Fibroblast of lung (primary cell): ENCODE measurements at regions not wholly inside any gene's neighbourhood (a gene's known extent, or its start where the extent isn't known, plus 50 kb on each side); places are given as distances from the start of the nearest gene placed in this dataset.

Source experiments
- DNase-seq, 2 donors: peaks; one replicate each; pipeline versions ENCODE4 v3.0.0 to v3.0.0-alpha.2; 2010; ENCODE audit warnings: low read depth in 2 of 2
- H2AFZ ChIP-seq: 2 replicates; pipeline ENCODE4 v1.5.1; 2012; ENCODE audit warnings: low read length, control low read depth, inconsistent platforms
- H3K27ac ChIP-seq: 2 replicates; pipeline ENCODE4 v1.5.1; 2011; ENCODE audit warnings: low read length, control low read depth; ENCODE audit not compliant: insufficient read depth
- H3K27me3 ChIP-seq: 2 replicates; pipeline ENCODE4 v1.5.1; 2011; ENCODE audit warnings: mild to moderate bottlenecking, low read length; ENCODE audit not compliant: control insufficient read depth, insufficient read depth
- H3K36me3 ChIP-seq: 2 replicates; pipeline ENCODE4 v1.5.1; 2011; ENCODE audit warnings: low read length; ENCODE audit not compliant: control insufficient read depth, insufficient read depth
- H3K4me1 ChIP-seq: 2 replicates; pipeline ENCODE4 v1.5.1; 2011; ENCODE audit warnings: low read length; ENCODE audit not compliant: control insufficient read depth, insufficient read depth; ENCODE audit errors: extremely low read depth
- H3K4me2 ChIP-seq: 2 replicates; pipeline ENCODE4 v1.5.1; 2011; ENCODE audit warnings: low read length, control low read depth; ENCODE audit not compliant: insufficient read depth; ENCODE audit errors: extremely low read depth
- H3K4me3 ChIP-seq, 4 experiments: fragments of 200-600 bp in 1 of 4; sonication (generic) in 1 of 4; replicated peaks in 1 of 4; 2 replicates each; pipeline ENCODE4 v1.5.1; 2011 to 2016; ENCODE audit warnings: low read length in 4 of 4, low read depth in 3 of 4, mild to moderate bottlenecking in 3 of 4, control low read depth in 2 of 4, inconsistent platforms in 1 of 4, mixed read lengths in 1 of 4; ENCODE audit not compliant: insufficient read depth in 1 of 4; ENCODE audit errors: control extremely low read depth in 1 of 4
- H3K79me2 ChIP-seq: 2 replicates; pipeline ENCODE4 v1.5.1; 2012; ENCODE audit warnings: mild to moderate bottlenecking, low read length, inconsistent platforms; ENCODE audit not compliant: control insufficient read depth, insufficient read depth
- H3K9ac ChIP-seq: 2 replicates; pipeline ENCODE4 v1.5.1; 2011; ENCODE audit warnings: mild to moderate bottlenecking, low read length, control low read depth; ENCODE audit not compliant: insufficient read depth
- H3K9me3 ChIP-seq: 2 replicates; pipeline ENCODE4 v1.5.1; 2012; ENCODE audit warnings: low read depth, low read length; ENCODE audit not compliant: control insufficient read depth, insufficient read depth
- H4K20me1 ChIP-seq: 2 replicates; pipeline ENCODE4 v1.5.1; 2011; ENCODE audit warnings: low read length; ENCODE audit not compliant: control insufficient read depth, insufficient read depth; ENCODE audit errors: extremely low read depth
- EZH2 ChIP-seq: IDR thresholded peaks from 2 replicates; pipeline ENCODE4 v1.5.1; 2012; ENCODE audit warnings: low read length, control low read depth, mild to moderate bottlenecking; ENCODE audit errors: missing control alignments
- TF ChIP-seq, protein P1 (sequence below), 2 donors: IDR thresholded peaks in 1 of 2; conservative IDR thresholded peaks in 1 of 2; 1 replicate in 1 of 2; 2 replicates in 1 of 2; pipeline ENCODE4 v1.5.1; 2011 to 2012; ENCODE audit warnings: low read length in 2 of 2, control low read depth in 1 of 2, inconsistent platforms in 1 of 2, low read depth in 1 of 2, mild to moderate bottlenecking in 1 of 2

GRCh38 chr16:60636117-60636516, 1400.1 kb downstream of the CDH8 start:
- Histone ChIP-seq H3K4me2 (no peak overlapping the region), H3K36me3 (no peaks in the 10 kb centered on the region), H3K27me3 (no peaks in the 10 kb centered on the region), H2AFZ (no peak overlapping the region), H3K27ac (no peak overlapping the region), H4K20me1 (no peaks in the 10 kb centered on the region), H3K9me3 (no peaks in the 10 kb centered on the region), H3K79me2 (no peaks in the 10 kb centered on the region), H3K4me3 (no peak overlapping the region), H3K9ac (no peak overlapping the region), H3K4me1 (no peaks in the 10 kb centered on the region)
- TF ChIP-seq, protein P1, sequence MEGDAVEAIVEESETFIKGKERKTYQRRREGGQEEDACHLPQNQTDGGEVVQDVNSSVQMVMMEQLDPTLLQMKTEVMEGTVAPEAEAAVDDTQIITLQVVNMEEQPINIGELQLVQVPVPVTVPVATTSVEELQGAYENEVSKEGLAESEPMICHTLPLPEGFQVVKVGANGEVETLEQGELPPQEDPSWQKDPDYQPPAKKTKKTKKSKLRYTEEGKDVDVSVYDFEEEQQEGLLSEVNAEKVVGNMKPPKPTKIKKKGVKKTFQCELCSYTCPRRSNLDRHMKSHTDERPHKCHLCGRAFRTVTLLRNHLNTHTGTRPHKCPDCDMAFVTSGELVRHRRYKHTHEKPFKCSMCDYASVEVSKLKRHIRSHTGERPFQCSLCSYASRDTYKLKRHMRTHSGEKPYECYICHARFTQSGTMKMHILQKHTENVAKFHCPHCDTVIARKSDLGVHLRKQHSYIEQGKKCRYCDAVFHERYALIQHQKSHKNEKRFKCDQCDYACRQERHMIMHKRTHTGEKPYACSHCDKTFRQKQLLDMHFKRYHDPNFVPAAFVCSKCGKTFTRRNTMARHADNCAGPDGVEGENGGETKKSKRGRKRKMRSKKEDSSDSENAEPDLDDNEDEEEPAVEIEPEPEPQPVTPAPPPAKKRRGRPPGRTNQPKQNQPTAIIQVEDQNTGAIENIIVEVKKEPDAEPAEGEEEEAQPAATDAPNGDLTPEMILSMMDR (conservative IDR thresholded peaks at IDR 0.05 in 1 of 2, IDR thresholded peaks at IDR 0.05 in 1 of 2; ENCODE audit: low read depth in 1 of 2, low read length in 2 of 2): no peak
- TF ChIP-seq EZH2: no peak
- DNase-seq: no peak

- no peaks in the 10 kb centered on the region for H3K36me3 ChIP-seq
- no peak overlapping the region for H2AFZ ChIP-seq
- H3K9ac ChIP-seq: no peak overlapping the region
- H3K27ac ChIP-seq: no peak overlapping the region
- no peak for DNase-seq
- TF ChIP-seq, protein P1 (conservative IDR thresholded peaks at IDR 0.05 in 1 of 2, IDR thresholded peaks at IDR 0.05 in 1 of 2; ENCODE audit: low read depth in 1 of 2, low read length in 2 of 2): no peak
- TF ChIP-seq EZH2: no peak
- no peaks in the 10 kb centered on the region for H4K20me1 ChIP-seq
- H3K4me2 ChIP-seq: no peak overlapping the region
- H3K4me1 ChIP-seq: no peaks in the 10 kb centered on the region
- no peaks in the 10 kb centered on the region for H3K9me3 ChIP-seq
- H3K27me3 ChIP-seq: no peaks in the 10 kb centered on the region
- no peak overlapping the region for H3K4me3 ChIP-seq
- no peaks in the 10 kb centered on the region for H3K79me2 ChIP-seq
These were observed 1400.7 kb downstream of the CDH8 start for GRCh38 chr16:60635548-60635947.

GRCh38 chr16:60611844-60612243, 1424.4 kb downstream of the CDH8 start:
- H4K20me1 ChIP-seq: no peaks in the 10 kb centered on the region
- no peak overlapping the region for H3K9ac ChIP-seq
- H3K4me3 ChIP-seq: no peak overlapping the region
- H3K4me1 ChIP-seq: no peaks in the 10 kb centered on the region
- H3K4me2 ChIP-seq: no peak overlapping the region
- no peak for DNase-seq
- no peaks in the 10 kb centered on the region for H3K9me3 ChIP-seq
- H3K27me3 ChIP-seq: no peaks in the 10 kb centered on the region
- TF ChIP-seq EZH2: no peak
- TF ChIP-seq, protein P1 (conservative IDR thresholded peaks at IDR 0.05 in 1 of 2, IDR thresholded peaks at IDR 0.05 in 1 of 2; ENCODE audit: low read depth in 1 of 2, low read length in 2 of 2): no peak
- H3K27ac ChIP-seq: no peak overlapping the region
- no peaks in the 10 kb centered on the region for H3K36me3 ChIP-seq
- no peaks in the 10 kb centered on the region for H3K79me2 ChIP-seq
- H2AFZ ChIP-seq: no peak overlapping the region
